Left colon (tissue), 2 donors: ENCODE measurements at regions not wholly inside any gene's neighbourhood (a gene's known extent, or its start where the extent isn't known, plus 50 kb on each side); places are given as distances from the start of the nearest gene placed in this dataset.

Experiments used
- ATAC-seq: fragments of 200-7000 bp; cut with Tn5 transposase; one replicate; pipeline ENCODE4 v1.9.1; 2020; ENCODE audit warnings: mild to moderate bottlenecking, moderate library complexity
- DNase-seq, 2 donors: peaks; one replicate each; pipeline ENCODE4 v3.0.0-alpha.2; 2020
- intact Hi-C, 2 donors: fragments of 100-400 bp; cut with DNase I in 1 of 2; cut with micrococcal nuclease in 1 of 2; formaldehyde crosslinking; loops; one replicate each; pipeline versions ENCODE4 v1.11.2 to v1.14.0; 2022; cut with DNase I, micrococcal nuclease
- donor health status: DM: no; HTN: no; CAD: no.
- donor health status: DM: yes; HTN: yes; CAD: no.

GRCh38 chr2:19846567-19846966, 55.2 kb downstream of the TTC32 start:
- DNase-seq (no peak), ATAC-seq (no peak)
- intact Hi-C loops: no loop called here

- DNase-seq: no peak
- no peak for ATAC-seq
- intact Hi-C loops: no loop called here
Observed at GRCh38 chr2:19846030-19846429, 55.8 kb downstream of the TTC32 start.

- ATAC-seq (no peak), DNase-seq (no peak)
- intact Hi-C loops: no loop called here
Observed at GRCh38 chr2:19845323-19845920, 56.4 kb downstream of the TTC32 start.

- DNase-seq (no peak), ATAC-seq (no peak)
- intact Hi-C loops: no loop called here
Observed at GRCh38 chr2:19844750-19845149, 57.0 kb downstream of the TTC32 start.

GRCh38 chr2:19843992-19844515, 57.7 kb downstream of the TTC32 start:
- no peak for DNase-seq
- no peak for ATAC-seq
- intact Hi-C loops: no loop called here

DNA sequence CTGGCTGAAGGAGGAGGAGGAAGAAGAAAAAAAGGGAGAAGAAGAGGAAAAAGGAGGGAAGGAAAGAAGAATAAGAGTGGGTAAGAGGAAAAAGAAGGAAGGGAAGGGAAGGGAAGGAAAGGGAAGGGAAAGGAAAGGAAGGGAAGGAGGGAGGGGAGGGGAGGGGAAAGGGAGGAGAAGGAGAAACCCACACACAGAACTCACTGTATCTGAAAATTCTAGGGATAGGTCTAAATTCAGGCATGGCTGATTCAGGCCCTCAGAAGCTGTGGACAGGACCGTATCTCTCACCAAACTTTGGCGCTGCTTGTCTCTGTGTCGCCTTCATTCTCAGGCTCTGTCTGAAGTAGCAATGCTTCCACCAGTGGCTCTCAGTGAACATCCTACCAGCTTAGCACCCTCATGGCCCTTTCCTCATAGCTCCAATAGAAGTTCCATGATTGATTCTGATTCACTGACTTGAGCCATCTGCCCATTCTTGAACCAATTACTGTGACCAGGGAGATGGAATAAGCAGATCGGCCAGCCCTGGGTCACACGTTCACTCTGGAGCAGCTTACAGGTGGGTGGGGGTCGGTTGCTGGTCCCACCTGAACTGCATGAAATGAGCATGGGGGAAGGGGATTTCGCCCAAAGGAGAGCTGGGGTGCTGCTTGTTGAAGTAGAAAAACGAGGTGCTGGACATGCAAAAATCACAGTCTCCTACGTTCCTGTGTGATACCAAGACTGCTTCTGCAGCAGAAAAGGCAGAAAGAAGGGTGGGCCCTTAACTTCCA, 59.7 kb downstream of the TTC32 start:
- intact Hi-C loops: no loop called here
- no peak for DNase-seq
- no peak for ATAC-seq

GRCh38 chr2:19839438-19839837, 62.3 kb downstream of the TTC32 start:
- no peak for ATAC-seq
- intact Hi-C loops: no loop called here
- no peak for DNase-seq

- intact Hi-C loops: no loop called here
- no peak for ATAC-seq
- no peak for DNase-seq
Observed at GRCh38 chr2:19838616-19839015, 63.2 kb downstream of the TTC32 start.

GRCh38 chr2:19837235-19837766, 64.5 kb downstream of the TTC32 start:
- DNase-seq: no peak
- ATAC-seq: no peak
- intact Hi-C loops: no loop called here

DNA sequence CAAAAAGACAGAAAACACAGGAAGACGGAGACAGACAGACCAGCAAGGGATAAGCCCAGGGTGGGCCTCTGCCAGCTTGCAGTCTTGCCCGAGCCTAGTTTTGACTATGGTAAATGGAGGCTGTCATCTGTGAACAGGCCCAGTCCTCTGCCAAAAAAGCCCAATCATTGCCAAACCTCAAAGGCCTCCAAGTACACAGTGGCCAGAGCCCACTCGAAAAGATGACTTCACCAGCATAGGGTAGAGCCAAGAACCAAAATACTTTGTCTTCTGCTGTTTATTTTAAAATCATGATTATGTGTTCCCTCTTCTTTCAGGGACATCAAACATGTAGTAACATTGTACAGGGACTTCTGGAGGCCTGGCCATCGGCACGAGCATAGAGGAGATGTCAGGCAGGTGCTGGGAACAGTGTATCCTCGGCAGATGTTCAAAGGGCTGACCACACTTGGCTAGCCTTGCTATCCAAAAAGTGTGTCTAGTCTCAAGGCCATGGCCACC, 66.0 kb downstream of the TTC32 start:
- DNase-seq: peak in 1 of 2 donors; percentile 62
- no peak for ATAC-seq
- intact Hi-C loops: no loop called here

- ATAC-seq (no peak), DNase-seq (no peak)
- intact Hi-C loops: no loop called here
Observed at GRCh38 chr2:19833978-19834377, 67.8 kb downstream of the TTC32 start.

DNA sequence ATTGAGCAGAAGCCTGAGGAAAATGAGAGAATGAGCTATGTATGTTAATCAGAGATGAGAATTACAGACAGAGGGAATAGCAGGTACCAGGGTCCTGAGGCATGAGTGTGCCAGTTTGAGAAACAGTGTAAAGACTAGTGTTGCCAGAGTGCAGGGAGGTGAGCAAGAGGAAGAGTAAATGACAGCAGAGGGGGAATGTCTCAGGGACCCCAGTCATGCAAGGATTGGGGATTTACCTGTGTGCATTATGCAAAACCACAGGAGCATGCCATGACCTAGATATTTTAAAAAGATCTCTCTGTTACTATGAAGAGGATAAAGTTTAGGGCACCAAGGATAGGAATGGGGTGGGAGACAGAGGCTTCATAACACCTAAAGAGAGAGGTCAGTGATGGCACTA, 72.1 kb downstream of the TTC32 start:
- intact Hi-C loops: no loop called here
- ATAC-seq (no peak), DNase-seq (no peak)

GRCh38 chr2:19826874-19827273, 74.9 kb downstream of the TTC32 start:
- ATAC-seq (no peak), DNase-seq (no peak)
- intact Hi-C loops: no loop called here

GRCh38 chr2:19823507-19823906, 78.3 kb downstream of the TTC32 start:
- no peak for DNase-seq
- no peak for ATAC-seq
- intact Hi-C loops: no loop called here

- intact Hi-C loops: no loop called here
- ATAC-seq (no peak), DNase-seq (no peak)
Observed at GRCh38 chr2:19819097-19820065, 82.4 kb downstream of the TTC32 start.

DNA sequence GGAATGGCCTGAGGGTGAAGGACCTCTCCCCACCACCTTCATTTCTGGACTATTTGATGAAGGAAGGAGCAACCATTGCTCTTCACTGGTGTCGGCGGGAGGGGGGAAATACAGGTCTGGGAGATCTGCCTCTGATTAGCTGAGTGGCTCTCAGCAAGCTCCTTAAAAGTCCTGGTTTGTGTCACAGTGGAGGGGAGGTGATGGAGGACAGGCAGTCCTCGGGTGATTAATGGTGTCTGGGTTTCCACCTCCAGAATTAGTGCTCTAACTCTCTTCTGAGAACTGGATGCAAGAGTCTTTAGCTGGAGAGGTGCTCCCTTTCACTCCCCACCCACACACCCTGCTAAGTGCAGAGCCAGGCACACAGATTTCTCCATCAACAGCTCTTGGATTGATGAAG, 83.2 kb downstream of the TTC32 start:
- ATAC-seq (no peak), DNase-seq (no peak)
- intact Hi-C loops: no loop called here

GRCh38 chr2:19818039-19818438, 83.7 kb downstream of the TTC32 start:
- no peak for ATAC-seq
- DNase-seq: no peak

GRCh38 chr2:19815746-19816145, 86.0 kb downstream of the TTC32 start:
- ATAC-seq (no peak), DNase-seq (no peak)
- intact Hi-C loops: no loop called here

More at GRCh38 chr2:19818039-19818438, 83.7 kb downstream of the TTC32 start:
- intact Hi-C loops: no loop called here

GRCh38 chr2:19812166-19812565, 89.6 kb downstream of the TTC32 start:
- ATAC-seq (no peak), DNase-seq (peak in 1 of 2 donors; percentile 10)
- intact Hi-C loops: no loop called here
